AG04450 (cell line): ENCODE measurements at regions not wholly inside any gene's neighbourhood (a gene's known extent, or its start where the extent isn't known, plus 50 kb on each side); places are given as distances from the start of the nearest gene placed in this dataset.

Experiments used
- CTCF ChIA-PET: fragments of 300-600, 350-600 bp; formaldehyde crosslinking; extraction: SDS; loops from one replicate; lab custom pipeline; 2022; ENCODE audit warnings: antibody characterized with exemption, inconsistent platforms; lab: Charles Lee
- POLR2A ChIA-PET: fragments of 350-600 bp; formaldehyde crosslinking; extraction: SDS; loops from one replicate; lab custom pipeline; 2021; ENCODE audit warnings: antibody characterized with exemption, inconsistent platforms; lab: Yijun Ruan, JAX
- DNase-seq: peaks from one replicate; pipeline ENCODE4 v3.0.0-alpha.2; 2011; ENCODE audit warnings: low read depth, low spot score
- H3K27ac ChIP-seq: one replicate; pipeline ENCODE4 v1.5.1; 2012; ENCODE audit warnings: low read depth, low read length, control low read depth
- H3K27me3 ChIP-seq: one replicate; pipeline ENCODE4 v1.6.0; 2012; ENCODE audit warnings: low read length; ENCODE audit not compliant: control insufficient read depth, insufficient read depth
- H3K4me3 ChIP-seq: 2 replicates; pipeline ENCODE4 v1.5.1; 2011; ENCODE audit warnings: mild to moderate bottlenecking, low read depth, low read length, control low read depth
- H3K9me3 ChIP-seq: 2 replicates; pipeline ENCODE4 v1.5.1; 2012; ENCODE audit warnings: low read length; ENCODE audit not compliant: control insufficient read depth, insufficient read depth
- TF ChIP-seq, protein P1 (sequence below): IDR thresholded peaks from 2 replicates; pipeline ENCODE4 v1.5.1; 2011; ENCODE audit warnings: low read depth, low read length, control low read depth, inconsistent platforms

- Histone ChIP-seq H3K4me3 (no peak overlapping the region), H3K9me3 (no peaks in the 10 kb centered on the region), H3K27me3 (no peaks in the 10 kb centered on the region), H3K27ac (no peak overlapping the region)
- CTCF ChIA-PET, result no interaction called here
- DNase-seq, result no peak
- TF ChIP-seq, protein P1, sequence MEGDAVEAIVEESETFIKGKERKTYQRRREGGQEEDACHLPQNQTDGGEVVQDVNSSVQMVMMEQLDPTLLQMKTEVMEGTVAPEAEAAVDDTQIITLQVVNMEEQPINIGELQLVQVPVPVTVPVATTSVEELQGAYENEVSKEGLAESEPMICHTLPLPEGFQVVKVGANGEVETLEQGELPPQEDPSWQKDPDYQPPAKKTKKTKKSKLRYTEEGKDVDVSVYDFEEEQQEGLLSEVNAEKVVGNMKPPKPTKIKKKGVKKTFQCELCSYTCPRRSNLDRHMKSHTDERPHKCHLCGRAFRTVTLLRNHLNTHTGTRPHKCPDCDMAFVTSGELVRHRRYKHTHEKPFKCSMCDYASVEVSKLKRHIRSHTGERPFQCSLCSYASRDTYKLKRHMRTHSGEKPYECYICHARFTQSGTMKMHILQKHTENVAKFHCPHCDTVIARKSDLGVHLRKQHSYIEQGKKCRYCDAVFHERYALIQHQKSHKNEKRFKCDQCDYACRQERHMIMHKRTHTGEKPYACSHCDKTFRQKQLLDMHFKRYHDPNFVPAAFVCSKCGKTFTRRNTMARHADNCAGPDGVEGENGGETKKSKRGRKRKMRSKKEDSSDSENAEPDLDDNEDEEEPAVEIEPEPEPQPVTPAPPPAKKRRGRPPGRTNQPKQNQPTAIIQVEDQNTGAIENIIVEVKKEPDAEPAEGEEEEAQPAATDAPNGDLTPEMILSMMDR, result no peak
- POLR2A ChIA-PET, result no interaction called here
Observed at GRCh38 chrX:35122756-35123155, 180.2 kb downstream of the FAM47B start.

GRCh38 chrX:35149517-35149916, 206.9 kb downstream of the FAM47B start:
- DNase-seq, result no peak
- Histone ChIP-seq H3K4me3 (no peak overlapping the region), H3K27me3 (no peaks in the 10 kb centered on the region), H3K9me3 (no peaks in the 10 kb centered on the region), H3K27ac (no peak overlapping the region)
- ChIA-PET CTCF (no interaction called here), POLR2A (no interaction called here)
- TF ChIP-seq, protein P1, result no peak

GRCh38 chrX:35150052-35150451, 207.5 kb downstream of the FAM47B start:
- ChIA-PET CTCF (no interaction called here), POLR2A (no interaction called here)
- no peak overlapping the region for H3K27ac ChIP-seq
- H3K9me3 ChIP-seq, result no peaks in the 10 kb centered on the region
- no peaks in the 10 kb centered on the region for H3K27me3 ChIP-seq
- TF ChIP-seq, protein P1, result no peak
- no peak for DNase-seq
- no peak overlapping the region for H3K4me3 ChIP-seq

GRCh38 chrX:35150642-35151239, 208.1 kb downstream of the FAM47B start:
- TF ChIP-seq, protein P1, result no peak
- CTCF ChIA-PET, result no interaction called here
- no peak for DNase-seq

DNA sequence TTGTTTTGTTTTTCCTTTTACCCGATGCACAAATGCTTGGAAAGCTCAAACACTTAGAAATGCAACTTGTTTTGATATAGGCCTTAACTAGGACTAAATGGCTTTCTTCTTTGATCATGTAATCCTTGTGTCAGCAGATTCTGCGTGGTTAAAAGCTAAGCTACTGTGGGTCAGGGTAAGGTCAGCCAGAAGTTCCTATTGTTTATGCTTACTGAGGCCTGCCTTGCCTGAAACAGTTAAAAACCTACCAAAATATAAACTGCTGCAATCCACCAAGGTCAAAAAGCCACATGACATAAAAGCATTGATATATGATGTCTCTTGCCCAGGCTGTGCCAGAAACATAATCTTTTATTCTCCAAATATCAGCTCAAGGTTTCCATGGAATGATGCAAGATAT, 223.4 kb downstream of the FAM47B start:
- H3K27me3 ChIP-seq, result no peaks in the 10 kb centered on the region
- ChIA-PET POLR2A (no interaction called here), CTCF (no interaction called here)
- H3K27ac ChIP-seq, result no peak overlapping the region
- H3K4me3 ChIP-seq, result no peak overlapping the region
- H3K9me3 ChIP-seq, result no peaks in the 10 kb centered on the region
- DNase-seq, result no peak
- TF ChIP-seq, protein P1, result no peak

More at GRCh38 chrX:35150642-35151239, 208.1 kb downstream of the FAM47B start:
- H3K9me3 ChIP-seq, result no peaks in the 10 kb centered on the region
- H3K27ac ChIP-seq, result no peak overlapping the region
- no peaks in the 10 kb centered on the region for H3K27me3 ChIP-seq
- no peak overlapping the region for H3K4me3 ChIP-seq
- POLR2A ChIA-PET, result no interaction called here
